ENCODE measurements at regions not wholly inside any gene's neighbourhood (a gene's known extent, or its start where the extent isn't known, plus 50 kb on each side); places are given as distances from the start of the nearest gene placed in this dataset.

GRCh38 chr4:26130173-26130572 is 190.6 kb upstream of the RBPJ start:
- Mint-ChIP-seq H3K36me3 (ENCODE audit: insufficient read depth) (peaks cover 2% of the 10 kb centered on the region), H3K4me1 (peaks cover 42% of the 10 kb centered on the region), H3K27ac (ENCODE audit: low read depth) (peak overlapping the region; percentile 9), H3K9me3 (peaks cover 5% of the 10 kb centered on the region), H3K27me3 (peaks cover 12% of the 10 kb centered on the region), H3K4me3 (no peak overlapping the region)
- ATAC-seq (replicated peaks; ENCODE audit: extremely low read depth, poor library complexity, severe bottlenecking) (no peak), DNase-seq (ENCODE audit: low spot score in 2 of 2) (no peak)

GRCh38 chr4:26130841-26131432 is 189.9 kb upstream of the RBPJ start:
- peaks cover 5% of the 10 kb centered on the region for H3K9me3 Mint-ChIP-seq
- peak; percentile 33 for ATAC-seq (replicated peaks; ENCODE audit: extremely low read depth, poor library complexity, severe bottlenecking)
- H3K27me3 Mint-ChIP-seq, result peaks cover 18% of the 10 kb centered on the region
- peaks cover 39% of the 10 kb centered on the region for H3K4me1 Mint-ChIP-seq
- H3K27ac Mint-ChIP-seq (ENCODE audit: low read depth), result peak overlapping the region; percentile 9
- peaks cover 2% of the 10 kb centered on the region for H3K36me3 Mint-ChIP-seq (ENCODE audit: insufficient read depth)
- DNase-seq (ENCODE audit: low spot score in 2 of 2), result no peak
- H3K4me3 Mint-ChIP-seq, result no peak overlapping the region

GRCh38 chr4:26131711-26132110 is 189.1 kb upstream of the RBPJ start:
- no peak overlapping the region for H3K4me3 Mint-ChIP-seq
- H3K9me3 Mint-ChIP-seq, result peaks cover 5% of the 10 kb centered on the region
- peak overlapping the region; percentile 9 for H3K27ac Mint-ChIP-seq (ENCODE audit: low read depth)
- H3K27me3 Mint-ChIP-seq, result peaks cover 19% of the 10 kb centered on the region
- peaks cover 4% of the 10 kb centered on the region for H3K36me3 Mint-ChIP-seq (ENCODE audit: insufficient read depth)
- DNase-seq (ENCODE audit: low spot score in 2 of 2), result peak in 1 of 2 donors; percentile 40
- ATAC-seq (replicated peaks; ENCODE audit: extremely low read depth, poor library complexity, severe bottlenecking), result peak; percentile 85
- peaks cover 32% of the 10 kb centered on the region for H3K4me1 Mint-ChIP-seq

- H3K27ac Mint-ChIP-seq (ENCODE audit: low read depth), result no peak overlapping the region
- H3K36me3 Mint-ChIP-seq (ENCODE audit: insufficient read depth), result peaks cover 4% of the 10 kb centered on the region
- peak overlapping the region; percentile 11 for H3K4me3 Mint-ChIP-seq
- H3K27me3 Mint-ChIP-seq, result peaks cover 15% of the 10 kb centered on the region
- H3K9me3 Mint-ChIP-seq, result peaks cover 5% of the 10 kb centered on the region
- H3K4me1 Mint-ChIP-seq, result peaks cover 32% of the 10 kb centered on the region
- DNase-seq (ENCODE audit: low spot score in 2 of 2) (no peak), ATAC-seq (replicated peaks; ENCODE audit: extremely low read depth, poor library complexity, severe bottlenecking) (no peak)
Measured at GRCh38 chr4:26132858-26133257, 188.0 kb upstream of the RBPJ start.

- no peak for ATAC-seq (replicated peaks; ENCODE audit: extremely low read depth, poor library complexity, severe bottlenecking)
- no peak overlapping the region for H3K27ac Mint-ChIP-seq (ENCODE audit: low read depth)
Measured at GRCh38 chr4:26133840-26134239, 187.0 kb upstream of the RBPJ start.

GRCh38 chr4:26135331-26135730 is 185.5 kb upstream of the RBPJ start:
- Mint-ChIP-seq H3K4me1 (peaks cover 30% of the 10 kb centered on the region), H3K27ac (ENCODE audit: low read depth) (no peak overlapping the region), H3K9me3 (no peaks in the 10 kb centered on the region), H3K36me3 (ENCODE audit: insufficient read depth) (peaks cover 4% of the 10 kb centered on the region), H3K27me3 (peaks cover 15% of the 10 kb centered on the region), H3K4me3 (no peak overlapping the region)
- ATAC-seq (replicated peaks; ENCODE audit: extremely low read depth, poor library complexity, severe bottlenecking) (no peak), DNase-seq (ENCODE audit: low spot score in 2 of 2) (no peak)

More at GRCh38 chr4:26133840-26134239, 187.0 kb upstream of the RBPJ start:
- H3K4me3 Mint-ChIP-seq, result no peak overlapping the region
- H3K27me3 Mint-ChIP-seq, result peaks cover 15% of the 10 kb centered on the region
- H3K9me3 Mint-ChIP-seq, result peaks cover 2% of the 10 kb centered on the region
- H3K36me3 Mint-ChIP-seq (ENCODE audit: insufficient read depth), result peaks cover 4% of the 10 kb centered on the region
- no peak for DNase-seq (ENCODE audit: low spot score in 2 of 2)
- peaks cover 32% of the 10 kb centered on the region for H3K4me1 Mint-ChIP-seq

GRCh38 chr4:26136615-26137014 is 184.2 kb upstream of the RBPJ start:
- ATAC-seq (replicated peaks; ENCODE audit: extremely low read depth, poor library complexity, severe bottlenecking), result no peak
- peaks cover 2% of the 10 kb centered on the region for H3K36me3 Mint-ChIP-seq (ENCODE audit: insufficient read depth)
- H3K4me1 Mint-ChIP-seq, result peaks cover 19% of the 10 kb centered on the region
- peaks cover 15% of the 10 kb centered on the region for H3K27me3 Mint-ChIP-seq
- H3K9me3 Mint-ChIP-seq, result no peaks in the 10 kb centered on the region
- no peak overlapping the region for H3K27ac Mint-ChIP-seq (ENCODE audit: low read depth)
- no peak overlapping the region for H3K4me3 Mint-ChIP-seq
- no peak for DNase-seq (ENCODE audit: low spot score in 2 of 2)

- DNase-seq (ENCODE audit: low spot score in 2 of 2) (no peak), ATAC-seq (replicated peaks; ENCODE audit: extremely low read depth, poor library complexity, severe bottlenecking) (no peak)
- Mint-ChIP-seq H3K27ac (ENCODE audit: low read depth) (no peak overlapping the region), H3K4me1 (peaks cover 17% of the 10 kb centered on the region), H3K27me3 (peaks cover 15% of the 10 kb centered on the region), H3K9me3 (no peaks in the 10 kb centered on the region), H3K36me3 (ENCODE audit: insufficient read depth) (peaks cover 2% of the 10 kb centered on the region), H3K4me3 (no peak overlapping the region)
Measured at GRCh38 chr4:26137288-26137687, 183.5 kb upstream of the RBPJ start.

- Mint-ChIP-seq H3K27ac (ENCODE audit: low read depth) (no peak overlapping the region), H3K27me3 (peaks cover 15% of the 10 kb centered on the region), H3K4me3 (no peak overlapping the region), H3K36me3 (ENCODE audit: insufficient read depth) (peaks cover 2% of the 10 kb centered on the region), H3K4me1 (peaks cover 5% of the 10 kb centered on the region), H3K9me3 (no peaks in the 10 kb centered on the region)
- ATAC-seq (replicated peaks; ENCODE audit: extremely low read depth, poor library complexity, severe bottlenecking) (no peak), DNase-seq (ENCODE audit: low spot score in 2 of 2) (no peak)
Measured at GRCh38 chr4:26139310-26139924, 181.4 kb upstream of the RBPJ start.

- no peak overlapping the region for H3K27ac Mint-ChIP-seq (ENCODE audit: low read depth)
- DNase-seq (ENCODE audit: low spot score in 2 of 2) (no peak), ATAC-seq (replicated peaks; ENCODE audit: extremely low read depth, poor library complexity, severe bottlenecking) (no peak)
- H3K4me3 Mint-ChIP-seq, result no peak overlapping the region
- H3K9me3 Mint-ChIP-seq, result no peaks in the 10 kb centered on the region
- H3K36me3 Mint-ChIP-seq (ENCODE audit: insufficient read depth), result peaks cover 2% of the 10 kb centered on the region
- H3K27me3 Mint-ChIP-seq, result peaks cover 22% of the 10 kb centered on the region
- H3K4me1 Mint-ChIP-seq, result peaks cover 10% of the 10 kb centered on the region
Measured at GRCh38 chr4:26140150-26140898, 180.5 kb upstream of the RBPJ start.

GRCh38 chr4:26141051-26141721 is 179.6 kb upstream of the RBPJ start:
- Mint-ChIP-seq H3K36me3 (ENCODE audit: insufficient read depth) (peaks cover 1% of the 10 kb centered on the region), H3K9me3 (no peaks in the 10 kb centered on the region), H3K27ac (ENCODE audit: low read depth) (no peak overlapping the region), H3K4me3 (no peak overlapping the region), H3K27me3 (peaks cover 14% of the 10 kb centered on the region), H3K4me1 (peaks cover 10% of the 10 kb centered on the region)
- DNase-seq (ENCODE audit: low spot score in 2 of 2) (no peak), ATAC-seq (replicated peaks; ENCODE audit: extremely low read depth, poor library complexity, severe bottlenecking) (no peak)

GRCh38 chr4:26141911-26142638 is 178.7 kb upstream of the RBPJ start:
- Mint-ChIP-seq H3K4me3 (no peak overlapping the region), H3K36me3 (ENCODE audit: insufficient read depth) (no peaks in the 10 kb centered on the region), H3K9me3 (no peaks in the 10 kb centered on the region), H3K27me3 (peaks cover 8% of the 10 kb centered on the region), H3K27ac (ENCODE audit: low read depth) (no peak overlapping the region), H3K4me1 (peaks cover 10% of the 10 kb centered on the region)
- DNase-seq (ENCODE audit: low spot score in 2 of 2) (no peak), ATAC-seq (replicated peaks; ENCODE audit: extremely low read depth, poor library complexity, severe bottlenecking) (no peak)
